ENCODE measurements at regions not wholly inside any gene's neighbourhood (a gene's known extent, or its start where the extent isn't known, plus 50 kb on each side); places are given as distances from the start of the nearest gene placed in this dataset.
"Not testable (repeated sequence)": the region's sequence is repeated elsewhere in the genome, so short reads cannot be mapped to it uniquely, and the experiment has no call there.

- Histone ChIP-seq H3K36me3 (no peaks in the 10 kb centered on the region), H3K9me3 (no peaks in the 10 kb centered on the region), H3K27me3 (no peaks in the 10 kb centered on the region), H3K4me1 (no peaks in the 10 kb centered on the region), H3K27ac (peak overlapping the region in 2 of 4 donors; percentile 38 to 48), H3K4me3 (no peak overlapping the region)
- TF ChIP-seq, protein P1, sequence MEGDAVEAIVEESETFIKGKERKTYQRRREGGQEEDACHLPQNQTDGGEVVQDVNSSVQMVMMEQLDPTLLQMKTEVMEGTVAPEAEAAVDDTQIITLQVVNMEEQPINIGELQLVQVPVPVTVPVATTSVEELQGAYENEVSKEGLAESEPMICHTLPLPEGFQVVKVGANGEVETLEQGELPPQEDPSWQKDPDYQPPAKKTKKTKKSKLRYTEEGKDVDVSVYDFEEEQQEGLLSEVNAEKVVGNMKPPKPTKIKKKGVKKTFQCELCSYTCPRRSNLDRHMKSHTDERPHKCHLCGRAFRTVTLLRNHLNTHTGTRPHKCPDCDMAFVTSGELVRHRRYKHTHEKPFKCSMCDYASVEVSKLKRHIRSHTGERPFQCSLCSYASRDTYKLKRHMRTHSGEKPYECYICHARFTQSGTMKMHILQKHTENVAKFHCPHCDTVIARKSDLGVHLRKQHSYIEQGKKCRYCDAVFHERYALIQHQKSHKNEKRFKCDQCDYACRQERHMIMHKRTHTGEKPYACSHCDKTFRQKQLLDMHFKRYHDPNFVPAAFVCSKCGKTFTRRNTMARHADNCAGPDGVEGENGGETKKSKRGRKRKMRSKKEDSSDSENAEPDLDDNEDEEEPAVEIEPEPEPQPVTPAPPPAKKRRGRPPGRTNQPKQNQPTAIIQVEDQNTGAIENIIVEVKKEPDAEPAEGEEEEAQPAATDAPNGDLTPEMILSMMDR (IDR thresholded peaks at IDR 0.05 in 4 of 5, conservative IDR thresholded peaks at IDR 0.05 in 1 of 5), result no peak
- no peak for TF ChIP-seq POLR2A (IDR thresholded peaks at IDR 0.05)
- ATAC-seq (peak in 1 of 2 donors; percentile 69), DNase-seq (peak in 1 of 2 donors; percentile 29)
- intact Hi-C loops (cut with DNase I; ENCODE audit: low total_unique reads) (no loop called here), in situ Hi-C loops (cut with MboI; ENCODE audit: low sequenced_read_pairs in 4 of 4) (loop anchor here in 2 of 4 donors (5.0 to 25.0 kb wide), 3 partner anchors 201 to 304 kb away; no protein-coding TSS in a partner anchor)
Observed at GRCh38 chr13:26486550-26486949, 70.9 kb upstream of the WASF3 start.

GRCh38 chr13:26487781-26488180, 69.7 kb upstream of the WASF3 start:
- Histone ChIP-seq H3K4me1 (no peaks in the 10 kb centered on the region), H3K36me3 (no peaks in the 10 kb centered on the region), H3K27ac (no peak overlapping the region), H3K4me3 (no peak overlapping the region), H3K9me3 (no peaks in the 10 kb centered on the region), H3K27me3 (no peaks in the 10 kb centered on the region)
- intact Hi-C loops (cut with DNase I; ENCODE audit: low total_unique reads) (no loop called here), in situ Hi-C loops (cut with MboI; ENCODE audit: low sequenced_read_pairs in 4 of 4) (loop anchor here in 2 of 4 donors (5.0 to 25.0 kb wide), 3 partner anchors 200 to 305 kb away; no protein-coding TSS in a partner anchor)
- DNase-seq (no peak), ATAC-seq (no peak)
- no peak for TF ChIP-seq POLR2A (IDR thresholded peaks at IDR 0.05)
- TF ChIP-seq, protein P1 (IDR thresholded peaks at IDR 0.05 in 4 of 5, conservative IDR thresholded peaks at IDR 0.05 in 1 of 5), result no peak

- TF ChIP-seq, protein P1 (IDR thresholded peaks at IDR 0.05 in 4 of 5, conservative IDR thresholded peaks at IDR 0.05 in 1 of 5), result no peak
- no peak for TF ChIP-seq POLR2A (IDR thresholded peaks at IDR 0.05)
- no peak overlapping the region for H3K4me3 ChIP-seq
- H3K4me1 ChIP-seq, result no peaks in the 10 kb centered on the region
- intact Hi-C loops (cut with DNase I; ENCODE audit: low total_unique reads), result no loop called here
- in situ Hi-C loops (cut with MboI; ENCODE audit: low sequenced_read_pairs in 4 of 4), result loop anchor here in 2 of 4 donors (5.0 to 25.0 kb wide), 3 partner anchors 199 to 306 kb away; no protein-coding TSS in a partner anchor
- H3K36me3 ChIP-seq, result no peaks in the 10 kb centered on the region
- ATAC-seq, result no peak
- no peak overlapping the region for H3K27ac ChIP-seq
- no peak for DNase-seq
- H3K27me3 ChIP-seq, result no peaks in the 10 kb centered on the region
- H3K9me3 ChIP-seq, result no peaks in the 10 kb centered on the region
Observed at GRCh38 chr13:26488236-26489003, 69.1 kb upstream of the WASF3 start.

- intact Hi-C loops (cut with DNase I; ENCODE audit: low total_unique reads); H3K27ac ChIP-seq; DNase-seq; ATAC-seq; H3K27me3 ChIP-seq; H3K4me3 ChIP-seq; H3K9me3 ChIP-seq; H3K4me1 ChIP-seq; H3K36me3 ChIP-seq: not testable (repeated sequence)
- in situ Hi-C loops (cut with MboI; ENCODE audit: low sequenced_read_pairs in 4 of 4), result loop anchor here in 3 of 4 donors (10.0 to 25.0 kb wide), 3 partner anchors 195 to 308 kb away; no protein-coding TSS in a partner anchor
Observed at GRCh38 chr13:26492301-26492700, 65.2 kb upstream of the WASF3 start.

- no peaks in the 10 kb centered on the region for H3K27me3 ChIP-seq
- intact Hi-C loops (cut with DNase I; ENCODE audit: low total_unique reads), result no loop called here
- in situ Hi-C loops (cut with MboI; ENCODE audit: low sequenced_read_pairs in 4 of 4), result loop anchor here (5.0 to 25.0 kb wide), 4 partner anchors 193 to 312 kb away; no protein-coding TSS in a partner anchor
- no peaks in the 10 kb centered on the region for H3K9me3 ChIP-seq
- H3K4me1 ChIP-seq, result no peaks in the 10 kb centered on the region
- no peak overlapping the region for H3K4me3 ChIP-seq
- no peak overlapping the region for H3K27ac ChIP-seq
- DNase-seq (no peak), ATAC-seq (no peak)
- no peaks in the 10 kb centered on the region for H3K36me3 ChIP-seq
- TF ChIP-seq POLR2A (IDR thresholded peaks at IDR 0.05), result no peak
- TF ChIP-seq, protein P1 (IDR thresholded peaks at IDR 0.05 in 4 of 5, conservative IDR thresholded peaks at IDR 0.05 in 1 of 5), result no peak
Observed at GRCh38 chr13:26494571-26495195, 62.8 kb upstream of the WASF3 start.

All from gastrocnemius medialis (tissue), 4 donors.